Mesothelial cell of epicardium (in vitro differentiated cells): ENCODE measurements at regions not wholly inside any gene's neighbourhood (a gene's known extent, or its start where the extent isn't known, plus 50 kb on each side); places are given as distances from the start of the nearest gene placed in this dataset.
"Not testable (repeated sequence)": the region's sequence is repeated elsewhere in the genome, so short reads cannot be mapped to it uniquely, and the experiment has no call there.

Experiments
- DNase-seq, 2 experiments: peaks; one replicate each; pipeline ENCODE4 v3.0.0; 2021; ENCODE audit warnings: low spot score in 2 of 2; ENCODE audit not compliant: unreplicated experiment in 2 of 2
- H3K27ac Mint-ChIP-seq: 2 replicates; pipeline ENCODE4 v1.8.0; 2021; ENCODE audit warnings: mixed read lengths
- H3K27me3 Mint-ChIP-seq: 2 replicates; pipeline ENCODE4 v1.8.0; 2021; ENCODE audit warnings: low read depth, mixed read lengths
- H3K36me3 Mint-ChIP-seq: 2 replicates; pipeline ENCODE4 v1.8.0; 2021; ENCODE audit warnings: mixed read lengths
- H3K4me1 Mint-ChIP-seq: 2 replicates; pipeline ENCODE4 v1.8.0; 2021; ENCODE audit warnings: mixed read lengths
- H3K4me3 Mint-ChIP-seq: 2 replicates; pipeline ENCODE4 v1.8.0; 2021; ENCODE audit warnings: mild to moderate bottlenecking, moderate library complexity, mixed read lengths
- H3K9me3 Mint-ChIP-seq: 2 replicates; pipeline ENCODE4 v1.8.0; 2021; ENCODE audit warnings: mixed read lengths
- CTCF ChIP-seq: fragments of 200-600 bp; sonication (generic); IDR thresholded peaks from one replicate; pipeline ENCODE4 v1.5.0; 2021; ENCODE audit warnings: antibody characterized with exemption; ENCODE audit not compliant: unreplicated experiment

GRCh38 chr11:44474702-44475101 is 90.8 kb upstream of the CD82 start:
- Mint-ChIP-seq H3K27ac (no peak overlapping the region), H3K9me3 (peaks cover 9% of the 10 kb centered on the region), H3K36me3 (no peaks in the 10 kb centered on the region), H3K27me3 (peaks cover 62% of the 10 kb centered on the region), H3K4me1 (no peaks in the 10 kb centered on the region), H3K4me3 (no peak overlapping the region)
- DNase-seq = no peak
- no peak for TF ChIP-seq CTCF

- Mint-ChIP-seq H3K27ac (no peak overlapping the region), H3K4me1 (no peaks in the 10 kb centered on the region), H3K36me3 (no peaks in the 10 kb centered on the region), H3K9me3 (peaks cover 9% of the 10 kb centered on the region), H3K27me3 (peaks cover 60% of the 10 kb centered on the region), H3K4me3 (no peak overlapping the region)
- DNase-seq = no peak
- TF ChIP-seq CTCF = no peak
Measured at GRCh38 chr11:44475114-44475686, 90.3 kb upstream of the CD82 start.

- DNase-seq, H3K4me3 Mint-ChIP-seq, H3K36me3 Mint-ChIP-seq, H3K4me1 Mint-ChIP-seq, H3K27ac Mint-ChIP-seq: not testable (repeated sequence)
- peaks cover 19% of the 10 kb centered on the region for H3K9me3 Mint-ChIP-seq
- peaks cover 20% of the 10 kb centered on the region for H3K27me3 Mint-ChIP-seq
Measured at GRCh38 chr11:44482338-44482737, 83.1 kb upstream of the CD82 start.

GRCh38 chr11:44483919-44484610 is 81.4 kb upstream of the CD82 start:
- no peak overlapping the region for H3K4me3 Mint-ChIP-seq
- no peak overlapping the region for H3K27ac Mint-ChIP-seq
- peaks cover 10% of the 10 kb centered on the region for H3K9me3 Mint-ChIP-seq
- H3K27me3 Mint-ChIP-seq = peaks cover 12% of the 10 kb centered on the region
- DNase-seq = no peak
- no peaks in the 10 kb centered on the region for H3K36me3 Mint-ChIP-seq
- TF ChIP-seq CTCF = no peak
- H3K4me1 Mint-ChIP-seq = no peaks in the 10 kb centered on the region

- Mint-ChIP-seq H3K9me3 (peaks cover 10% of the 10 kb centered on the region), H3K27ac (no peak overlapping the region)
Measured at GRCh38 chr11:44488165-44488965, 77.1 kb upstream of the CD82 start.

More at GRCh38 chr11:44488165-44488965, 77.1 kb upstream of the CD82 start:
- H3K36me3 Mint-ChIP-seq = no peaks in the 10 kb centered on the region
- no peak for TF ChIP-seq CTCF
- no peak for DNase-seq
- H3K27me3 Mint-ChIP-seq = peaks cover 12% of the 10 kb centered on the region
- no peaks in the 10 kb centered on the region for H3K4me1 Mint-ChIP-seq
- H3K4me3 Mint-ChIP-seq = no peak overlapping the region
